K562 (cell line): ENCODE measurements at regions not wholly inside any gene's neighbourhood (a gene's known extent, or its start where the extent isn't known, plus 50 kb on each side); places are given as distances from the start of the nearest gene placed in this dataset.

Experiments used
- ATAC-seq: fragments of 200-7000 bp; cut with Tn5 transposase; 3 replicates; pipeline ENCODE4 v1.9.1; 2020; ENCODE audit warnings: moderate library complexity
- BruUV-seq: library from RNA; stranded (reverse); fragments of 400-500 nt; replicated peaks from 2 replicates; lab custom pipeline; 2021; lab: Mats Ljungman, UMichigan
- CTCF ChIA-PET: fragments of 300-600 bp; formaldehyde crosslinking; extraction: SDS; loops from one replicate; lab custom pipeline; 2021; ENCODE audit warnings: low intra/inter-chr PET ratio; lab: Yijun Ruan, JAX
- POLR2A ChIA-PET: fragments of 300-600, 350-650 bp; sonication (Branson Sonifier 250); formaldehyde crosslinking; extraction: SDS; loops from one replicate; lab custom pipeline; 2021; ENCODE audit warnings: antibody characterized with exemption, inconsistent platforms; lab: Yijun Ruan, JAX
- DNase-seq, 4 experiments: peaks; one replicate each; pipeline versions ENCODE4 v3.0.0 to v3.0.0-alpha.2; 2011 to 2018; ENCODE audit warnings: low spot score in 3 of 4, mixed read lengths in 3 of 4; ENCODE audit errors: extremely low read depth in 1 of 4
- FAIRE-seq: peaks from 2 replicates; lab custom pipeline; 2011; peaks lifted over from hg19 to GRCh38; lab: Jason Lieb, UNC
- H2AFZ ChIP-seq: 2 replicates; pipeline ENCODE4 v1.6.0; 2011; ENCODE audit warnings: low read depth, low read length, control low read depth, inconsistent platforms
- H3K27ac ChIP-seq: fragments of 200-600 bp; 3 replicates; pipeline ENCODE4 v1.8.0; 2011; ENCODE audit warnings: low read depth, mild to moderate bottlenecking, control low read depth, inconsistent platforms, low read length, moderate library complexity, mixed read lengths; ENCODE audit errors: extremely low read depth
- H3K27me3 ChIP-seq, 2 experiments: fragments of 300-600 bp in 1 of 2; 2 replicates in 1 of 2; 3 replicates in 1 of 2; pipeline versions ENCODE4 v1.6.0 to v1.8.0; 2011; ENCODE audit warnings: inconsistent platforms in 2 of 2, low read length in 2 of 2, mild to moderate bottlenecking in 1 of 2, mixed read lengths in 1 of 2, moderate library complexity in 1 of 2; ENCODE audit not compliant: control insufficient read depth in 2 of 2, insufficient read depth in 2 of 2
- H3K36me3 ChIP-seq: fragments of 300-600 bp; 3 replicates; pipeline ENCODE4 v1.8.0; 2011; ENCODE audit warnings: mild to moderate bottlenecking, low read length, inconsistent platforms; ENCODE audit not compliant: control insufficient read depth, insufficient read depth
- H3K4me1 ChIP-seq, 2 experiments: fragments of 200-600 bp in 1 of 2; replicated peaks in 1 of 2; 2 replicates in 1 of 2; 3 replicates in 1 of 2; pipeline versions ENCODE4 v1.5.1 to v1.8.0; 2011; ENCODE audit warnings: inconsistent platforms in 2 of 2, low read length in 2 of 2, mild to moderate bottlenecking in 1 of 2, mixed read lengths in 1 of 2, moderate library complexity in 1 of 2; ENCODE audit not compliant: control insufficient read depth in 2 of 2, insufficient read depth in 2 of 2
- H3K4me2 ChIP-seq: 2 replicates; pipeline ENCODE4 v1.6.1; 2011; ENCODE audit warnings: low read length, control low read depth, inconsistent platforms, mixed read lengths; ENCODE audit not compliant: insufficient read depth
- H3K4me3 ChIP-seq: fragments of 200-600 bp; sonication (generic), shearing (Covaris generic); 2 replicates; pipeline ENCODE4 v1.5.1; 2016; ENCODE audit warnings: control low read depth, inconsistent platforms
- H3K79me2 ChIP-seq: fragments of 200-600 bp; 3 replicates; pipeline ENCODE4 v1.8.0; 2011; ENCODE audit warnings: low read length, inconsistent platforms; ENCODE audit not compliant: control insufficient read depth, insufficient read depth
- H3K9ac ChIP-seq, 2 experiments: 2 replicates each; pipeline versions ENCODE4 v1.6.0 to v1.6.1; 2011; ENCODE audit warnings: low read depth in 2 of 2, low read length in 2 of 2, control low read depth in 1 of 2, inconsistent platforms in 1 of 2, mild to moderate bottlenecking in 1 of 2, mixed read lengths in 1 of 2; ENCODE audit not compliant: insufficient read depth in 1 of 2
- H3K9me1 ChIP-seq: one replicate; pipeline ENCODE4 v1.6.0; 2011; ENCODE audit warnings: inconsistent platforms, mild to moderate bottlenecking, low read length, moderate library complexity; ENCODE audit not compliant: control insufficient read depth, insufficient read depth
- H3K9me3 ChIP-seq: replicated peaks from 2 replicates; pipeline ENCODE4 v1.5.1; 2011; ENCODE audit warnings: low read depth, low read length, inconsistent platforms; ENCODE audit not compliant: control insufficient read depth, insufficient read depth
- H4K20me1 ChIP-seq: replicated peaks from 2 replicates; pipeline ENCODE4 v1.6.1; 2011; ENCODE audit warnings: low read length, inconsistent platforms, mixed read lengths; ENCODE audit not compliant: control insufficient read depth, insufficient read depth
- BRF1 ChIP-seq: IDR thresholded peaks from 3 replicates; pipeline ENCODE4 v1.6.1; 2011; ENCODE audit warnings: borderline replicate concordance, mild to moderate bottlenecking; ENCODE audit not compliant: insufficient read length; ENCODE audit errors: extremely low read depth
- CHD1 ChIP-seq: fragments of 200-600 bp; sonication (generic); IDR thresholded peaks from one replicate; pipeline ENCODE4 v1.6.1; 2012; ENCODE audit warnings: mild to moderate bottlenecking, moderate library complexity, low read length, inconsistent platforms
- DMBX1 ChIP-seq: fragments of 250-450 bp; sonication (Bioruptor Pico); IDR thresholded peaks from 2 replicates; pipeline ENCODE4 v1.8.0; 2022; ENCODE audit warnings: inconsistent platforms, mild to moderate bottlenecking, moderate library complexity, borderline replicate concordance
- GABPB1 ChIP-seq: sonication (generic); formaldehyde crosslinking; IDR thresholded peaks from 2 replicates; pipeline ENCODE4 v1.8.0; 2022; ENCODE audit warnings: mild to moderate bottlenecking, missing genetic modification reagents
- MED1 ChIP-seq: sonication (generic); formaldehyde crosslinking; IDR thresholded peaks from 2 replicates; pipeline ENCODE4 v1.8.1; 2023; ENCODE audit warnings: missing genetic modification reagents, borderline replicate concordance
- REST ChIP-seq, 2 experiments: fragments of 450-650 bp; formaldehyde crosslinking in 1 of 2; IDR thresholded peaks; 2 replicates each; pipeline versions ENCODE4 v1.4.0 to v1.6.1; 2014 to 2020; ENCODE audit warnings: mild to moderate bottlenecking in 2 of 2, borderline replicate concordance in 1 of 2, low read depth in 1 of 2
- TCF7 ChIP-seq: sonication (generic); IDR thresholded peaks from 2 replicates; pipeline ENCODE4 v1.6.1; 2016; ENCODE audit warnings: antibody characterized with exemption, borderline replicate concordance
- ZFP91 ChIP-seq: sonication (generic); formaldehyde crosslinking; IDR thresholded peaks from 2 replicates; pipeline ENCODE4 v1.8.0; 2022; ENCODE audit warnings: mild to moderate bottlenecking, missing genetic modification reagents
- ZNF253 ChIP-seq: fragments of 250-450 bp; sonication (Bioruptor Pico); conservative IDR thresholded peaks from 2 replicates; pipeline ENCODE4 v1.6.1; 2021; ENCODE audit warnings: mild to moderate bottlenecking
- WGBS: fragments of 100-300 bp; shearing (Covaris generic); methylation state at CpG from one replicate; pipeline ENCODE4 v1.1.6; 2016; ENCODE audit warnings: low coverage, mixed read lengths; ENCODE audit not compliant: insufficient coverage; ENCODE audit errors: missing lambda C conversion rate; 5-methylcytosine and 5-hydroxymethylcytosine counted together
- in situ Hi-C: fragments of 300-500 bp; cut with MboI; formaldehyde crosslinking; loops from 4 replicates; pipeline ENCODE4 v1.15.0; 2018; ENCODE audit warnings: inconsistent platforms, mixed read lengths
- intact Hi-C: fragments of 100-400 bp; cut with micrococcal nuclease; formaldehyde crosslinking; loops from 2 replicates; pipeline ENCODE4 v1.14.2; 2022
- TF ChIP-seq, protein P1 (sequence below): fragments of 450-650 bp; formaldehyde crosslinking; conservative IDR thresholded peaks from 2 replicates; pipeline ENCODE4 v1.4.0; 2022; ENCODE audit warnings: mild to moderate bottlenecking, missing genetic modification characterization

- Histone ChIP-seq H4K20me1 (no peaks in the 10 kb centered on the region), H3K4me2 (no peak overlapping the region), H3K4me1 (no peaks in the 10 kb centered on the region), H2AFZ (no peak overlapping the region), H3K9ac (no peak overlapping the region), H3K9me1 (no peaks in the 10 kb centered on the region), H3K36me3 (no peaks in the 10 kb centered on the region), H3K27ac (no peak overlapping the region), H3K79me2 (no peaks in the 10 kb centered on the region), H3K4me3 (no peak overlapping the region), H3K9me3 (no peaks in the 10 kb centered on the region), H3K27me3 (no peaks in the 10 kb centered on the region)
- intact Hi-C loops (no loop called here), in situ Hi-C loops (no loop called here)
- TF ChIP-seq CHD1, result no peak
- no peak for TF ChIP-seq BRF1
- no peak for TF ChIP-seq REST (IDR thresholded peaks at IDR 0.05; ENCODE audit: borderline replicate concordance)
- TF ChIP-seq REST (CRISPR knock-in tag; IDR thresholded peaks at IDR 0.05; ENCODE audit: low read depth), result no peak
- no peak for TF ChIP-seq MED1 (CRISPR knock-in tag)
- TF ChIP-seq, protein P1, sequence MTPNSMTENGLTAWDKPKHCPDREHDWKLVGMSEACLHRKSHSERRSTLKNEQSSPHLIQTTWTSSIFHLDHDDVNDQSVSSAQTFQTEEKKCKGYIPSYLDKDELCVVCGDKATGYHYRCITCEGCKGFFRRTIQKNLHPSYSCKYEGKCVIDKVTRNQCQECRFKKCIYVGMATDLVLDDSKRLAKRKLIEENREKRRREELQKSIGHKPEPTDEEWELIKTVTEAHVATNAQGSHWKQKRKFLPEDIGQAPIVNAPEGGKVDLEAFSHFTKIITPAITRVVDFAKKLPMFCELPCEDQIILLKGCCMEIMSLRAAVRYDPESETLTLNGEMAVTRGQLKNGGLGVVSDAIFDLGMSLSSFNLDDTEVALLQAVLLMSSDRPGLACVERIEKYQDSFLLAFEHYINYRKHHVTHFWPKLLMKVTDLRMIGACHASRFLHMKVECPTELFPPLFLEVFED, result no peak
- no peak for TF ChIP-seq ZNF253 (CRISPR knock-in tag)
- no peak for TF ChIP-seq TCF7
- TF ChIP-seq DMBX1 (CRISPR knock-in tag), result no peak
- TF ChIP-seq GABPB1 (CRISPR knock-in tag), result no peak
- TF ChIP-seq ZFP91 (CRISPR knock-in tag), result no peak
- DNase-seq, result no peak
- no TSS peak for BruUV-seq
- no peak for ATAC-seq
- POLR2A ChIA-PET, result interaction anchor here (1.0 kb wide), 1 partner anchor 9 kb away, joined by 3 read pairs; no protein-coding TSS in a partner anchor
- CTCF ChIA-PET, result no interaction called here
- WGBS, result 0% methylated on average over 1 of the region's 1 CpG
- FAIRE-seq, result no peak
These were observed 124.7 kb downstream of the TTC6 start for GRCh38 chr14:37720131-37720530.
